ENCODE measurements at regions not wholly inside any gene's neighbourhood (a gene's known extent, or its start where the extent isn't known, plus 50 kb on each side); places are given as distances from the start of the nearest gene placed in this dataset.

DNA sequence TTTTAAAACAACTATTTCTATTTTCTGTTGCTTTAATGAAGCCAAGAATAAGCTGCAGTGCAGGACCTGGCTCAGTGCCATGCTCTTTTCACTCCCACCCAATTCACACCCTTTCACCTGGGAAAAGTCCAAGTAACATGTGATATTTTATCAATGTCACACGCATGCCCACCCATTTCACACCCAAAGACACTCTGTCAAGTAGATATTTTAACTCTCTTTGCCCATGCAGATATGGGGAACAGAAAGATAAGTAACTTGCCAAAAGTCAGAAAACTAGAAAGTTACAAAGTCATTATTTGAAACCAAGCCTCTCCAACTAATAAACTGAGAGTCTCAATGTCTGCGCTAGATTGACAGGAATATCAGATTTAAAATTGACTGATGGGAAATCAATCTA, 706.7 kb upstream of the PHF14 start:
- intact Hi-C loops (cut with DNase I): no loop called here

DNA sequence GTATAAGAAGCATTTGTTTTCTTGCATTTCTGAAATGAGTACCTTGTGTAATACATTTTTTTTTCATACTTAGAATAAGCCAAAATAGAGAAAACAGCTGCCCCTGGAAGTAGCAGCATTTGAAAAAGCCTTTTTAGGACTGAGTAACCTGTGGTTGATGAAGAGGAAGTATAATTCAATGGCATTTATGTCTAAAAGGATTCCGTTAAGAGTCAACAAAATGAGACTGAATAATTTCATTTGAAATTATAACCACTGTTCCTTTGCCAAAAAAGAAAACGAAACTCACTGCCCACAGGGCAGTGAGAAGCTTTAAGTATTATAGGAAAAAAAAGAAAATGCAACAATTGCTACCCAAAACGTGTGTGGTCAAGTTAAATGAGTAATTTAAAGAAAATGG, 705.6 kb upstream of the PHF14 start:
- intact Hi-C loops (cut with DNase I): no loop called here

More for the DNA sequence above, 706.7 kb upstream of the PHF14 start:
- DNase-seq (ENCODE audit: low spot score): no peak

GRCh38 chr7:10282909-10283308, 690.8 kb upstream of the PHF14 start:
- intact Hi-C loops (cut with DNase I): no loop called here
- DNase-seq (ENCODE audit: low spot score): no peak

More for the DNA sequence above, 705.6 kb upstream of the PHF14 start:
- DNase-seq (ENCODE audit: low spot score): no peak

- intact Hi-C loops (cut with DNase I): no loop called here
- no peak for DNase-seq (ENCODE audit: low spot score)
These were observed 689.7 kb upstream of the PHF14 start for GRCh38 chr7:10284001-10284400.

DNA sequence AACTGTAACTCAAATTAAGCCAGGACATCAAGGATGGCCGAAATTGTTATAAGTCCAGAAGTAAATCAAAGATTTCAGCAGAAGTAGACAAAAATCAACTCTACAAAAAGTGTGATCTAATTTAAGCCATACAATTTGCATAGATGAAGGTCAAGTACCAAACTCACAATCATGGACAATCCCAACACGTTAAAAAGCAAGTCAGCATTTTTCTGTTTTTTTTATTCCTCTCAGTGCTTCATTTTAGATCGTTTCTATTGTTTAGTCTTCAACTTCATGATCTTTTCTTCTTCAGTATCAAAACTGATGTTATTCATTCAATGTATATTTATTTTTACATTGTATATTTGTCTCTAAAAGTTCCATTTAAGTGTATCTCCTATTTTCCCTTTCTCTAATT, 674.3 kb upstream of the PHF14 start:
- intact Hi-C loops (cut with DNase I): no loop called here
- no peak for DNase-seq (ENCODE audit: low spot score)

GRCh38 chr7:10300577-10300976, 673.1 kb upstream of the PHF14 start:
- intact Hi-C loops (cut with DNase I): no loop called here
- no peak for DNase-seq (ENCODE audit: low spot score)

- DNase-seq (ENCODE audit: low spot score): no peak
- intact Hi-C loops (cut with DNase I): no loop called here
These were observed 665.4 kb upstream of the PHF14 start for GRCh38 chr7:10308276-10308675.

- intact Hi-C loops (cut with DNase I): no loop called here
- DNase-seq (ENCODE audit: low spot score): no peak
These were observed 660.7 kb upstream of the PHF14 start for GRCh38 chr7:10312942-10313341.

DNA sequence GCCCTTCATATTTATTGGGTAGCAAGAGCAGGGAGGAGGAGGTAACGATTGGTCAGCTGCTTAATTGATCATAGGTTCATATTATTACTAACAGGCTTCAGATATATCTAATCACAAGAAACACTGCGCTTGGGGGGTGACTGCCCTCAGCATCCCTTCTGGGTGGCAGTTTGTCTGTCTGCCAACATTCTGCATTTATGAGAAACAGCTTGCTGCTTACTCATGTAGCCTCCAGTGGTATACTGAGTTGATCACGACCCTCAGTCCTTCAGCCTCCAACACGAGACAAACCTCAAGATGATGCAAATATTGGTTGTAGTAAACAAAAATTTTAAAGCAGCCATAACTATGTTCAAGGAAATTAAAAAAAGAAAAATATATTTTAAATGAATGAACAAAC, 657.8 kb upstream of the PHF14 start:
- intact Hi-C loops (cut with DNase I): no loop called here

DNA sequence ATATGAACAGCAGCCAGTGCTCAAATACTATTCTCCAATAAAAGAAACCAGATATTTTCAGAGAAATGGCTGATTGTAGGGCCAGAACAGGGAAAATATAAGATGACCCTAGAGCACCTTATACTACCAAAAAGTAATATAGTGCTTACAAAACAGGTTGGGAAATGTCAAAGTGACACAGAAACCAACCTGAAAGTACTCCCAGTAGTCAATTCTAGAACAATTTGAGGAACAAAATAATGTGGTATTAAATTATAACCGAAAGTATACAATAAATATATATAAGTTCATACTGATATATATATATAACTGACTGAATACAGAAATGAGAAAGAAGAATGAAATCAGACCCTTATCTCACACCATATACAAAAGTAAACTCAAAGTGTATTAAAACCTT, 657.2 kb upstream of the PHF14 start:
- no peak for DNase-seq (ENCODE audit: low spot score)
- intact Hi-C loops (cut with DNase I): no loop called here

More for the DNA sequence above, 657.8 kb upstream of the PHF14 start:
- no peak for DNase-seq (ENCODE audit: low spot score)

- DNase-seq (ENCODE audit: low spot score): no peak
- intact Hi-C loops (cut with DNase I): no loop called here
These were observed 648.3 kb upstream of the PHF14 start for GRCh38 chr7:10325395-10325794.

- DNase-seq (ENCODE audit: low spot score): no peak
- intact Hi-C loops (cut with DNase I): no loop called here
These were observed 630.6 kb upstream of the PHF14 start for GRCh38 chr7:10343108-10343507.

GRCh38 chr7:10346032-10346431, 627.6 kb upstream of the PHF14 start:
- intact Hi-C loops (cut with DNase I): no loop called here
- DNase-seq (ENCODE audit: low spot score): no peak

GRCh38 chr7:10355816-10356215, 617.9 kb upstream of the PHF14 start:
- no peak for DNase-seq (ENCODE audit: low spot score)
- intact Hi-C loops (cut with DNase I): loop anchor here in 1 of 2 donors (5.0 kb wide), 1 partner anchor 1991 kb away; no protein-coding TSS in a partner anchor

GRCh38 chr7:10360050-10360449, 613.6 kb upstream of the PHF14 start:
- intact Hi-C loops (cut with DNase I): no loop called here
- no peak for DNase-seq (ENCODE audit: low spot score)

GRCh38 chr7:10401793-10402192, 571.9 kb upstream of the PHF14 start:
- intact Hi-C loops (cut with DNase I): no loop called here
- DNase-seq (ENCODE audit: low spot score): no peak

DNA sequence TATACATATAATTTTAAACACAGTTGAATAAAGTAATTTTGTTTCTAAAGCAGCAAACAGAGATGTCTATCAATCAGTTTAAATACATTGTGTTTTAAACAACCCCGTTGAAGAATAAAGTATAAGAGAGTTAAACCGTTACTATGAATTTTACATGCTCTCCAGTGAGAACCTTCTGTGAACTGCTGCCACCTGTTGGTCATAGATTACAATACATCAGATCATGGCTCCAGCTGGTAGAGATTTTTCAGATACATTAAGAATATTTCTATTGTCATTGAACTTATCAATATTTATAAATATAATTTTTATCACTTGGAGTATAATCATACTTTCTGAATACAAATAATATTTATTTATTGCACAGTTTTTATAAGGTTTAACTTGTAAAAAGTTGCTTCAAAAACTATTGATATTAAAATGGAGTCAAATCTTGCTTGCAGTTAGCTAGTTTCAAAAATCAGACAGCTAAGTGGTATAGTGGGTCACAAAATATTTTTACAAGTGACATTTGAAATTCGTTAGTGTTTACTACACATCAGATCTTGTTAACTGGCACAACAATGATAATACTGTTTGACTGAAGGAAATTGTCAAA, 561.2 kb upstream of the PHF14 start:
- intact Hi-C loops (cut with DNase I): no loop called here
- no peak for DNase-seq (ENCODE audit: low spot score)

DNA sequence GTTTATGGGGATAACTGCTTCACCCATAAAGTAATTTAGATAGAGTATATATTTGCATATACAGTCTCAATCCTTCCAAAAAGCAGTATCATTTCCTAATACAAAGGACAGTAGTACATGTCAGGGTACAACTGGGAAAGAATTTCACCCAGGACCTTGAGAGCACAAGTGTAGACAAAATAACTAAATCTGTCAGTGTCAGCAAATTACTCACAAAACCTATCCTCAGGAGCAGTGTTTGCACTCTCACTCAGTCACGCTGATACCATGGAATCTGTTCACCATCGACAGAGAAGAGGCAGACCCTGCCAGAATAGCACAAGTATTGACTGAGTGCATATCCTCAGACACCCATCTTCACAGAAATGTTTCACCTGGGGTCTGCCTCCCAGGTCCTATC, 554.7 kb upstream of the PHF14 start:
- intact Hi-C loops (cut with DNase I): no loop called here
- DNase-seq (ENCODE audit: low spot score): no peak

- no peak for DNase-seq (ENCODE audit: low spot score)
- intact Hi-C loops (cut with DNase I): no loop called here
These were observed 544.6 kb upstream of the PHF14 start for GRCh38 chr7:10429031-10429430.

DNA sequence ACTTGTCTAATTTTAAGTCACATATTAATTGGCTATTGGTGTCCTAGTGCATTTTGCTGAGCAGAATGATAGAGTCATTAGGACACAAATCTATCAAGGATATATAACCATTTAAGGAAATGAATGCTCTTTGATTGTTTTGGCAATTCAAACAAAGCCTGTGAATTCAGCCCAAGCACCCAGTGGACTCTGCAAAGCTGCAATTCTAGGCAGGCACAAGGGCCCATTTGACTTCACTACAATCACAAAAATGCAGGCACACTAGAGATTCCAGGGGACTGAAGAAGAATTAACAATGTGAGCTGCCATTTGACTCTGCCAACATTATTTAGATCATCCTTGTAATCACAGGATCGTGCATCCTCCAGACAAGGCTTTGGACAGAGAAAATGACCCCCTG, 544.2 kb upstream of the PHF14 start:
- intact Hi-C loops (cut with DNase I): no loop called here
- no peak for DNase-seq (ENCODE audit: low spot score)

GRCh38 chr7:10436302-10436701, 537.4 kb upstream of the PHF14 start:
- intact Hi-C loops (cut with DNase I): no loop called here

DNA sequence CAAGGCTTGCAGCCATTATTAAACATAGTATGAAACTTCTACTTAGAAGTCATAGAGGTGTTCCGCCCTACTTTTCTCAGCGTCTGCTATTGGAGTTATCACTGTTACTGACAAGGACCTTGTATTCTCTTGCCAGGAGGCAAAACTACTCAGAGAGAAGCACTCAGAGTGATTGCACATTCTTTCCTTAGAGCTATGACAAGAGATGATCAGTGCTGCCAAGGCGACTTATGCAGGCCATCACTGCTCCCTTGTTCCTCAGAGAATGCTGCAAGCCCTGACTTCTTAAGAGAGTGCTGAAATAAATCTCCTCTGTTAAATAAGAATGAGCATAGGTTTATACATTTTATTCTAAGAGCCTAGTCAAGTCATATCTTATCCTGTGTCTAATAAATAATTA, 534.6 kb upstream of the PHF14 start:
- intact Hi-C loops (cut with DNase I): no loop called here
- no peak for DNase-seq (ENCODE audit: low spot score)

More at GRCh38 chr7:10436302-10436701, 537.4 kb upstream of the PHF14 start:
- DNase-seq (ENCODE audit: low spot score): no peak
